ENCODE measurements at regions not wholly inside any gene's neighbourhood (a gene's known extent, or its start where the extent isn't known, plus 50 kb on each side); places are given as distances from the start of the nearest gene placed in this dataset.
A peak's percentile ranks its signal among the peaks of the same experiment; 100 is the strongest.

DNA sequence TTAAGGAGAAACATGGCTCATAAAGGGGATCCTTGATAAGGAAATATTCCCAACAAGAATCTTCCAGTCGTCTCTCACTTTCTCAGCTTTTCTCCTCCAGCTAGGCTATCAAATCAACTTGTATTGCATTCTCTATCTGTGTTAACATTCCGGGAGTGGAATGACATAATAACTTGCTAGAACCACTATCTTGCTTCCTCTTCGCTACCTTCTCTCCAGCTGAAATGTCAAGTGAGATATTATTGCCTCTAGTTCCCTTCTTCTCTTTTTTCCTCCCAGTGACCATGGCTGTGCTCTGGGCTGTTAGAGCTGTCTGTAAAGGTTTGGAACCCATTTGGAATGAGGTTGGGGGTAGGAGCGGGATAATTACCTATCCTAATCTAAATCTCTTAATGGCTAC is 1329.5 kb upstream of the WWC1 start:
- no peak for DNase-seq

DNA sequence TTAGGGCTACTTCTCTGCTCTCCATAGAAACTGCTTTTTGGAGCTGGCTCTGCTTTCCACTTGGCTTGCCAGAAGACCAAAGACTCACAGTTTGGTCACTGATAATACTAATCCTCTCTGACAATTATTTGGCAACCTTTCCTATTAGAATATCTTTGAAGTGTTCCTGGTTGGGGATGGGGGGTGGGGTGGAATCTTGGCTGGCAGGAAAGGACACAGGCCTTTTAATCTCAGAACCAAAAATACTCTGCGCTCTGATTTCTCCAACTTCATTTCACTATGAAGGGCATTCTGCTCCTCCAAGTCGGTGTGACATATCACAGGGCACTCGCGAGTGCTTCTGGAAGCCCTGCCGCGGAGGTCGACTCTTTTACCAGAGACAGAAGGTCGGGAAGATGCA is 1329.0 kb upstream of the WWC1 start:
- DNase-seq = no peak

DNA sequence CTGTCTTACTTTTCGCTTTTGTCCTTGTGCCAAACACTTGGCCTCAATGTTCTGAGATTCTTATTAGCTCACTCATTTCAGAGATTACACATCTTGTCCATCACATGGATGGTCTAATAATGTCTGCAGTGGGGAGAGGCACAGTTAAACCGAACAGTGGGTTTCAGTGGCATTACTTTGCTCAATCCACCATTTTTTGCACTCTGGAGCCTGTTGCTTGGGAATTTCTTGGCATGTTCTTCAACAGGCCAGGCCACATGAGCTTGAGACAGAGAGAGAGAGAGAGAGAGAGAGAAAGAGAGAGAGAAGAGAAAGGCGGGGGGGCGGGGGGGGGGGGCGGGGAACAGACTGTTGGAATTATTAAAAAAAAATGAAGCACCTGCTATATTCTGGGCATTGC is 1327.8 kb upstream of the WWC1 start:
- DNase-seq = no peak

DNA sequence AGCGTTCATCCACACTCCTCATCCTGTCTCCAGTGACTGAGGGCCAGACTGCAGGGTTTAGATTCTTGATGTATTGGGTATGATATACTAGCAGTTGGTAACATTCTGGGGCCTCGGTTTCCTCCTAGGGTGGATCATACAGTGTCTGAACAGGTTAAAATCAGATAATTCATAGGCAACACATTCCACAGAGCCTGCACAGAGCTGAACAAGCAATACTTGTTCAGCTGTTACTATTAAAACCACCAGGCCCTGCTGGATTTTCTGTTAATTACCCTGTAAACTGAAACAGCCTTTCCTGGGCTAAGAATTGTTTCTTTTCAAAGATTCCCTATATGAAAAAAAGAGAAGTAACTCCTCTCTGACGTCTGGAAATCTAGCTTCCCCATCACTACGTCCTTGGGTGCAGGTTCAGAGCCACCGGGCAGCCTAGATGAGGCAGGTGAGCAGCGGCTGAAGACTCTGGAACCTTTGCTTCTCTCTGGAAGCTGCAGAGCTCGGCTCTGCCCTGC is 1313.5 kb upstream of the WWC1 start:
- no peak for DNase-seq

DNA sequence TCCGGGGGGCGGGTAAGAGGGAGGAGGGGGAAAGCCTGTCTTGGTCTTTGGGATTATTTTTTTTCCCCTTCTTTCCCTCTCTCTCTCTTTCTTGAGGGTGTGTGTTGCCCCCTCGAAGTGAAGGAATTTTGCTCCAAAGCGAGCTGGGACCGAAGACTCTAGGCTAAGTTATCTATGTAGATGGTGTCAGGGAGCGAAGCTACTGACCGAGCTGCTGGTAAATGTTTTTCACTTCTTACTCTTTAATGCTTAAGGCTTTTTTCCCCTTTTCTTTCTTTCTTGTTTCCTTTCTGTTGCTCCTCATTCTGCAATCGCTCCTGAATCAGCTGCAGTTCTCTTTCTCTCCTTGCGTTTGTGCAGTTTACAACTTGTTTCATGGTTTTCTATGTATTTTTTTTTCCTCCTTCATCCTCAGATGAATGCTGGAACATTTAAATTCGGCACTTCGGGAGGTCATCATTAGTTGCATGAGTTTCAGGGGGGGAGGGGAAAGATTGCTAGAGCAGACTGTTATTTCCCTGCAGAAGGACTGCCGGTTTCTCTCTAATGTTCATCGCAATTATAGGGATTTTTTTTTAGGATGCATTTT is 1312.0 kb upstream of the WWC1 start:
- no peak for DNase-seq

DNA sequence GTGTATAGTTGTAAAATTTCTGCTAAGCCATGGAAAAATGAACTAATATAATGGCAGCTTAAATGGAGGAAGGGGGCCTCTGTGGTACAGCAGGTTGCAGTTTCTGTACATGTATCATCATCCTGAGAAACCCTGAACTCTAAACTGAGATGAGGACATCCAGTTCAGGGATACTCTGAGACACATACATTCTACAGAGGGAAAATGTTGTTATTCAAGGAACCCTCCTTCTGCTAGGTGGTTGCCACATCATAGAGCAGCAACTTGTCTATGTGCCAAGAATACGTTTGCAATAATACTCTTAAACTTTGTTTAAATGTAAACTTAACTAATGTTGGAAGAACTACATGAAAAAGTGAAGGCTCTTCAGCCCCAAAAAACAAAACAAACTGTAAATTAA is 1310.8 kb upstream of the WWC1 start:
- DNase-seq = no peak

DNA sequence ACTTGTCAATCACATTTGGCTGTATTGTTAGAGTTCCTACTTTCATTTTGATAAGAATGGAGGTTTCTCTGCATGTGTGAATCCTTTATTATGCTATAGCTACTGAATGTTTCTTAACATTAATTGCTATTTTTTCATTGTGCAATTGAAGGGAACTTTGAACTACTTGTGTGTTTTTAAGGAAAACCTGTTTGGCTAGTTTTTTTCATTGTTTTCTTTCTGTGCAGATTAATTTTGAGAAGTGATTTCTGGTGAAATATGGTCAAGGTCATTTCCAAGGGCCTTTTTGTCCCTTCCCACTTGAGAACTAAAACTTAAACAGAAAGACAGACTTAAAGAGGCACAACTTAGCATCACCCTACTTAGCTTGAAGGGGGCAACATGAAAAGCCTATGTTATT is 1309.2 kb upstream of the WWC1 start:
- no peak for DNase-seq

DNA sequence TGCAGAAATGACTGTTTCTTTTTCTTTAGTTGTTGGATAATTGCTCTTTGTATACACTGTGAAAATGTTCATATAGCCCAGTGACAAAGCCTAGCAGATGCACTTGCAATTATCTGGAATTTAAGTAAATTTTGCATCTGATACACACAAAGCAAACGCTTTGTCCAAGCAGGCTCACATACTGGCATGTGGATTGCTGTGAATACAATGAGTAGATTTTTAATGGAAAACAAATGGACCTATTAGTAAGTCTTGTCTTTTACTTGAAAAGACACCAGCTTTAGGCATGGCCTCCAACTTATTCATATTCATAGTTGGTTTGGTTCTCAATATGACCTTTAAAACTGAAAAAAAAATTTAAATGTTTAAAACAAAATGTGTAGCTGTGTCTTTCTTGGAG is 1299.8 kb upstream of the WWC1 start:
- DNase-seq = no peak

DNA sequence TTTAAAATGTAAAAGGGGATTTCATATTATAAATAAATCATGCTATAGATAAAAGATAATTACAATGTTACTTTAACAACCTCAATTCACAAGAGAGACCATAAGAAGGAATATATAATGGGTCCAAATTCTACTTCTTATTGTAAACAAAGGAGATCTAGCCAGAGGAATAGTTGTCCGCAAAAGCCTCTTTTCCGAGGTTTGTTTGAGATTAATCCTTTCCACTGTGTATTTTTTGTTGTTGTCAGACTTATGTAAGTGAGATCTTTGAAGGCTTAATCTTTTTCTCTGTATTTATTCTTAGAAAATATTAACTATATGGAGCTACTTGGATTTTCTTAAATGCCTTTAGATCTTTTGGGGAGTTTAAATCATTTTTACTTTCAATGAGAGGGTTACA is 1299.3 kb upstream of the WWC1 start:
- no peak for DNase-seq

DNA sequence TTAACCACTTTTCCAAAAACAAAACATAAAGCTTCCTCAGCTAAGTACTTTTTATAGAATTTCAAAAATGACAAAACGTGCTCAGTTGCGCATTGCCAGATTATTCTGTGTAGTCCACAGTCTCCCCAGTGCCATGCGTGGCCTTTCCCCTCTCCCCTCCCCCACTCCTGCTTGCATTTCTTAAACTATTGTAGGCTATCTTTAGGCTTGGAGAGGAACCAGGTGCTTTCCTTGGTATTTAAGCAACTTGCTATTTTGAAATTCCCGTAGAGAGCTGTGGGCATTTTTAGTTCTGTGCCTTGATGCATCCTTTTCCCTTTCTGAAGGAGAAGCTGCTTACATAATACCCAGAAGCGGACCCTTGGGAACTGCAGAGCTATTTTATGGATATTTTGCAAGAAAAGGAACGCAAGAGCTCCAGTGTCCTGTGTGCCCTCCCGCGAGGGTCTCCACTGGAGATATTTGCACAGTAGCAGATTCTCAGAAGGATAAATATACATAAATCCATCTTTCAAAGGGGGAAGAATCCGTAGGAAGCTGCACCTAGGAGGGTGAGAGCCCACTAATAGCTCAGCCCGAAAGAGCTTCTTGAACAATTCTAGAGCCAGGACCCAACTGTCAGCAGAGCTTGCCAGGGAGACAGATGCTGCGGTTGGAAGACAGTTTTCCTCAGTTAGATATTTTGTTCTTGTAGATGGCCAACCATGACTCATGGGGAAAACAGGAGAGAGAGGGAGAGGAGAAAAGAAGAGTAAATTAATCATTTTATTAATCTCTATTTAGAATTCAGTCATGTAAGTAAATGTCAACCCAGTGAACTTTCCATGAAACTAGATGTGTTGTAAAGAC is 1298.3 kb upstream of the WWC1 start:
- peak in 1 of 2 donors; percentile 29 for DNase-seq

DNA sequence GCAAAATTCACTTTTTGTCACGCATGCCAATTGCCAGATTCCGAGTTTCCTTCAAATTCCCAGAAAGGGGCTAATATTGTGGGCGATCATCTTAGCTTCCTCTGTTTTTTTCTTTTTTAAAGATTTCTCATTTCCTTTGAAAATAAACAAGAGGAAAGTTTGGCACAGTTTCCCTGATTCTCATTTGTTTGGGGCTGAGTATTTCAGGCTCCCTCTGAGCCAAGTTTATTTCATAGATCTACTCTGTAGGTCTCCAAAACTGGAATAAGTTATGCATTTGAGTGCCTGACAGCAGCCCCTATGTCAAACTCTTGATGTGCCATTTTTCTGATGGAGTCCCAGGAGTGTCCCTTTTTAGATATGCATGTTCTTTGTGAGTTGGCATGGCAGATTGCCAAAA is 1297.2 kb upstream of the WWC1 start:
- no peak for DNase-seq

DNA sequence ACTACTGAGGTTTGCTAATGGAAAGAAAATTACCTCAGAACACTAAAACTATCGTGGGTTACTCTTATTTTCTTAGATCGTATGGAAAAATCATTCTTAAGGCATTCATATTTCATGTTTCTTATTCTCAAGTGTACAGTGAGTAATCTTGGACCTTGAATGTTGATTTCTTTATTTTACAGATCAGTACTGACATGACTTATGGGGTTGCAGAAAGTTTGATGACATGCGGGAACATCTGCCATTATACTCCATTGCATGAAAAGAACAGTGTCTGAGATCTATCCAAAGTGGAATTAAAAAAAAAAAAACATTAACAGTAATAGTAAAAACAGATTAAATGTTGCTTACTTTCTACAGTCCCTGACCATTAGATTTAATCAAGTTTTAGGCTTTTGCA is 1290.2 kb upstream of the WWC1 start:
- DNase-seq = no peak

DNA sequence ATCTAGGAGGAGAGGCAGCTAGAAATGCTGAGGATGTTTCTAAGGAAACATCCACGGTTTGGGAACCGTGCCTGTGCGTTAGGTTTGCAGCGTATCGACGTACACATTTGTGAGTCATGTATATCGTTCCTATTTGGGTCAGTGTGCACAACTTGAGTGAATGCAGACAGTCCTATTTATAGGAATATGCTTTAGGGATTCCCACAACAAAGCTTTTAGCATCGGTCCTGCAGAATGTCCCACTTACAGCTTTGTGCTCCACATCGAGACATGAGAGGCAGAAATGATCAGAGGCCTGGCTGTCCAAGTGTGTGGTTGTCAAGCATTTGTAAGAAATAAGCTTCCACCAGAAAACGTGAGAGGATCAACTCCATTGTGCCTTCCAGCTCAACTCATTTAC is 1282.7 kb upstream of the WWC1 start:
- DNase-seq = no peak

DNA sequence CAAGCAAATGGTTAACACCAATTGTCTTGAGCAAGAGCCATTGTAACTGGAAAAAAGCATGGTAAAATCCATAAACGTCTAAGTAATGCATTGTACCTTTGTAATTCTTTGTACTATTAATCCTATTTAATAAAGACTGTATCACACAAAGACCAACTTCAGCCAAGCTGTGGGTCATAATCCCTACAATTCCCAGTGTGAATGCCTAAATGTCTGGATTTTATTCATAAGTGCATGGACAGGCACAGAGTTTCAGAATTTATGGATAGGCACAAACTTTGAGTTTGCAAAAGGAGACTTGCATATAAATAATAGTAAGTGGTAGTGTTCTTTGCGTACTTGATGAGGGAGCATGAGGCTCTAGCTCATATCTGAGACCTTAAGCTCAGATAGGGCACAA is 1280.2 kb upstream of the WWC1 start:
- DNase-seq = no peak

DNA sequence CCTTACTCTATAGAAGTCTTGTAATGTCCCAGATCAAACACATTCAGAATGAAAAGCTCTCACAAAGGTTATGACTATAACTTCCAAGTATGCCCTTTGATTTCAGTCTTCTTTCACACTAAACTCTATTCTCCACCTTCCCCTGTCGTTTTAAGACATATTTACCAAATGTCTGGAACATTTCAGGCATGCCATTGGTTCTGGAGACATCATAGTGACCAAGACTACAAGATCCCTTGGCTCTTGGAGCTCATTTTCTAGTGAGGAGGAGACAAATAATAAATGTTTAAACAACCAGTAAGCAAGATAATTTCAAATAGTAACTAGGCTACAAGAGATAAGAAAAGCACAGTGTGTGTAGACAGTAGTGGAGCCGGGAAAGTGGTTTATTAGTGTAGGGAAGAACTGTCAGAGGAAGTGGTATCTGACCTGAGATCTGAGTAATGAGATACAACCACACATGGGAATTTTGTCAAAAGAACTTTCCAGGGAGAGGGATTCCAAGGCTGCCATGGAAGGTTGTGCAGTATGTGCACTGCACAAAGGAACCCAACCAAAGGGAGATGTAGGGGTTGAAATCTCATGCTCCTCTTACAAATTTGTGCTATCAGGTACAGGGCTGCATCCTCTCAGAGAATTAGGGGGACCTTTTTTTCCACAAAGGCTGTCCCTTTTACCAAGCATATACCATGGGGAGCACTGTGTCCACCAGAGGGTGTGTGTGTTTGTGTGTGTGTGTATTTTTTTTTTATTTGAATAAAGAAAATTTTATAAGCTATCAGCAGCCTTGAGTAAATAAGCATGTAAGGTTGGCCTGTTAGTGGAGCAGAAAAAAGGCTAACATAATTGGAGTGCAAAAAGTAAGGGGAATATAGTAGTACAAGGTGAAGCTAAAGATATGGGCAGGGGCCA is 1279.1 kb upstream of the WWC1 start:
- no peak for DNase-seq

DNA sequence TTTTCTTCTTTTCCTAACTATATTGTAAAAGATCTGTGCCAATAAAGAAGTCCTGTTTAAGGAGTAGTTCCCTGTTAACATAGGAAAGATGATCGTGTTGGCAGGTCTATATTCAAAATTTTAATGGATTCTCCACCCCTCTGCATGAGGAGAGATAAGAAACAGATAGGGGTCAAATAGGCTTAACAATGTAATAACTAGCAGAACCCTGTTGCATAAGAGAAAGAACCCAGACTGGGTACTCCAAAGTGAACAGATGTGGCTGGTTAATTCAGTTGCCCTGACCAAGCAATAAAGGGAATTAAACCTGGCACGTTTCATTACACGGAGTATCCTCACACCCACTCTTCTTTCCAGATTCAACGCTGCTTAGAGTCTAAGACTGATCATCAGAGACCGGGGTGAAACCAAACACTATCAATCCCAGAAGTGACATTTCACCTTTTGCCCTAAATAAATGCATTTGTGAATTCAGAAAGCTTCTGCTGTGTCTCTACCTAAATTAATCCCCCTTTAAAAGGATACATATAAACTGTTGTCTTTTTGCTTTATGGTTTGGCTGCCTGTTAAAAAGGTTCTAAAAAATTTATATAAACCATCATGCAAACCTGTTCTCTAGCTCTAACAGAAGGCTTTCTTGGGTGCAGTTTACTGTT is 1276.9 kb upstream of the WWC1 start:
- no peak for DNase-seq

DNA sequence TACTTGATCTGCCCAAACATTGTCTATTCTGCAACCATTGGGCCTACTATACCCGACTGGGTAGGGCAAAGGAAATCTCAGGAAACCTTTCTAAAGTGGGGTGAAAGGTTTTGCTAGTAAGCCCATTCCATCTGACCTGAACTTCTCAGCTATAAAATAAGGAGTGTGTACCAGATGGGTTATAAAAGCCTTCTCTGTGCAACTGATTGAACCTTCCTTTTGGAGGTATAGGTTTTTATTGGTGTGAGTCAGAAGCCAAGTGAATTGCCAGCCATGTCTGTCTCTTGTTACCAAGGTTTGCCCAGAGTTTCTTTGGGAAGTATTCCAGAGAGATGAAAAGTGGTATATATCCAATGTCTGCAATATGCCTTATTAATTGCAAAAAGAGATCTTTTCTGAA is 1271.0 kb upstream of the WWC1 start:
- DNase-seq = no peak

DNA sequence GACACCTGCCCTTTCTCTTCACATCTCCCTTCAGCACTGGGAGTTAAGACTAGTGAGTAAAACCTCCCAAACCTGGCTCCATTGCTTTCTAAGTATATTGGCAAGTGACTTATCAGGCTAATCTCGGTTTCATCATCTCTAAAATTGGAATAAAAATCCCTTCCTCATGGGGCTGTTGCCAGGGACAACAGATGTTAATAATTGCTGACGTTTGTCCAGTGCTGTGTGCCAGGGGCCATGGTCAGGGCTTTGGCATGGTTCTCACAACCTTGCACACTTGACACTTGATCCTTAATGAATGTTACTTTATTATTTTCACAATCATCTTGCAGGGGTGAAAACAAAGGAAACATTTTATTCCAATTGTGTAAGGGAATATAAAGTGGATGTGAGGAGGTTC is 1262.0 kb upstream of the WWC1 start:
- DNase-seq = no peak

DNA sequence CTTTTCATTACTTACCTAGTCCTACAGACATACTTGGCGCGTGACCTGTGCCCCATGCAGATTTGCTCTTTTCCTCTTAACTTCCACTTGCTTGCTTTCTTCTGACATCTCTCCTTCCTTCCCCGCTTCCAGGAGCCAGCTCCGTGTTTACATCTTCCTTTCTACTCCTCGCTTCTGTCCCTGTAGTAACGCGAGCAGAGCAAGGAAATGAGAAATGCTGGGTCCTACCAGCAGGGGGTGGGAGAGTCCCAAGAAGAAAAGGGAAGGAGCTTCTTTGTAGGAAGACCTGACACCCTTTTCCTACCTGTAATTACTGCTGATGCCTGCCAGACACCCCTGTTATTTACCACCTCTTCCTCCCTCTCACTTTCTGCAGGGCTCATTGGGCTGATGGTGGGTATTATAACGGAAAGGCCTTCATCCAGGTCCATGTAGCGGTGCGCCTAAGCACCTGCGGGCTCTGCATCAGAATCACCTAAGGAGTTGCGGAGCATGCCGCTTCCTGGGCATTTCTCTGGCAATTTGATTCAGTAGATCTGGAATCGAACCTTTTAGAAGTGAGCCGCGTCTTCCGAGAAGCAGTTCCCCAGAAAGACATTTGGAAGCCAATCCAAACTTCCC is 1260.8 kb upstream of the WWC1 start:
- no peak for DNase-seq

DNA sequence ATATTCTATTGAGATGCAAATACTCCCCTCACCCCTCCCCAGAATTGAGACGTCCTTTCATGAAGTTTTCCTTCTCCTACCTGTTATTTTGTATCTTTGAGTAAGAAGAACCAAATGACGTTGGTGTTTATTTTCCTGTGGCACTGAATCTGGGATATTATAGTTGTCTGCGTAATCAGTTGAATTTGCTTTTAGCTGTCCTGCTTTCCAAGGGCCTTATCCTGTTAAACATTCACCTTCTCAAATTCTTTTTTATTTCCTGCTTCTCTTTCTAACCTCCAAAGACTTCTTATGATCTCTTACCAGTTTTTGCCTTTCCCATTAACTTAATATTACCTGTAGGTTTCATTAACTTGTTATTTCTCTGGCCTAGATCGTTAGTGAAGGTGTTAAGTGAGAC is 1254.9 kb upstream of the WWC1 start:
- no peak for DNase-seq

DNA sequence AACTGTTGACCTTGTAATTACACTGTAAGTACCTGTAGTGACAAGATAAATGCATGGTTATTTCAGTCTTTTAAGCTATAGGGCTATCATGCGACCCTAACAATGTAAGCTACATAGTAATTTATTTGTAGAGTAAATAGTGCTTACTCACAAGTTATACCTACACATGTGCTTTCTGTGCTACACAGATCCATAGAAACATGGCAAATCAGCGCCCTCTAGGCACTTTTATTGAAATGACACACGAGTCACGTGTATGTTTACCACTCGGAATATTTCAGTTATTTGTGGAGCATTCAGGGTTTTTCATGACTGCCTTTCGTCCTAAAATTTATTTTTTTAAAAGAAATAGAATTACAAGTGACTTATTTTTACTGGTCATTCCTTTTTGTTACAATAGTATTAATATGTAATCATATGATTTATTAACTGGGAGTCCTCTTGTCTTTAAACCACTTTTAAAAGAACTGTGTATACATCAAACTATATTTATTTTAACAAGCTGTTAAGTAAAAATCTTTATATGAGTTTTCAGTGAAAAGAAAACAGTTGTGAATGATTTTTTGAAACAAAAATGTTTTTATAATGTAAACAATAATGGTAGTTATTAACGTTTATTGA is 1242.3 kb upstream of the WWC1 start:
- DNase-seq = peak; percentile 8 to 35
